HG02763 (cell line): ENCODE measurements at regions not wholly inside any gene's neighbourhood (a gene's known extent, or its start where the extent isn't known, plus 50 kb on each side); places are given as distances from the start of the nearest gene placed in this dataset.

Experiments used
- ATAC-seq: cut with Tn5 transposase; IDR thresholded peaks from one replicate; pipeline ENCODE4 v1.9.1; 2021; ENCODE audit warnings: mild to moderate bottlenecking, moderate library complexity; ENCODE audit not compliant: unreplicated experiment

- ATAC-seq = no peak
Observed at GRCh38 chr13:53200498-53201453, 172.2 kb downstream of the OLFM4 start.

- no peak for ATAC-seq
Observed at GRCh38 chr13:53201454-53202225, 173.0 kb downstream of the OLFM4 start.

- ATAC-seq = no peak
Observed at GRCh38 chr13:53204598-53204997, 176.0 kb downstream of the OLFM4 start.

- ATAC-seq = no peak
Observed at GRCh38 chr13:53206455-53206854, 177.8 kb downstream of the OLFM4 start.

GRCh38 chr13:53207556-53207955, 178.9 kb downstream of the OLFM4 start:
- no peak for ATAC-seq

- ATAC-seq = no peak
Observed at GRCh38 chr13:53214433-53214832, 185.8 kb downstream of the OLFM4 start.

GRCh38 chr13:53215563-53215962, 186.9 kb downstream of the OLFM4 start:
- no peak for ATAC-seq

- ATAC-seq = no peak
Observed at GRCh38 chr13:53216773-53217172, 188.2 kb downstream of the OLFM4 start.

GRCh38 chr13:53217194-53217593, 188.6 kb downstream of the OLFM4 start:
- no peak for ATAC-seq

GRCh38 chr13:53220038-53220437, 191.4 kb downstream of the OLFM4 start:
- ATAC-seq = no peak

GRCh38 chr13:53237696-53238095, 209.1 kb downstream of the OLFM4 start:
- no peak for ATAC-seq

- ATAC-seq = no peak
Observed at GRCh38 chr13:53238261-53238660, 209.6 kb downstream of the OLFM4 start.

- ATAC-seq = no peak
Observed at GRCh38 chr13:53240401-53241025, 211.9 kb downstream of the OLFM4 start.

- no peak for ATAC-seq
Observed at GRCh38 chr13:53241891-53242348, 213.3 kb downstream of the OLFM4 start.

- no peak for ATAC-seq
Observed at GRCh38 chr13:53249236-53249635, 220.6 kb downstream of the OLFM4 start.

- peak; percentile 66 for ATAC-seq
Observed at GRCh38 chr13:53250272-53250875, 221.8 kb downstream of the OLFM4 start.

GRCh38 chr13:53250977-53251376, 222.4 kb downstream of the OLFM4 start:
- no peak for ATAC-seq

GRCh38 chr13:53254500-53254899, 225.9 kb downstream of the OLFM4 start:
- no peak for ATAC-seq

- ATAC-seq = no peak
Observed at GRCh38 chr13:53255795-53256194, 227.2 kb downstream of the OLFM4 start.

- no peak for ATAC-seq
Observed at GRCh38 chr13:53260594-53260993, 232.0 kb downstream of the OLFM4 start.
